SK-N-MC (cell line): ENCODE measurements at regions not wholly inside any gene's neighbourhood (a gene's known extent, or its start where the extent isn't known, plus 50 kb on each side); places are given as distances from the start of the nearest gene placed in this dataset.

Source experiments
- EZH2 ChIP-seq: fragments of 200-600 bp; sonication (generic); IDR thresholded peaks from one replicate; pipeline ENCODE4 v1.6.1; 2017; ENCODE audit warnings: antibody characterized with exemption
- POLR2AphosphoS5 ChIP-seq: IDR thresholded peaks from 2 replicates; pipeline ENCODE4 v1.6.1; 2012; ENCODE audit warnings: mild to moderate bottlenecking, low read depth, low read length, borderline replicate concordance

DNA sequence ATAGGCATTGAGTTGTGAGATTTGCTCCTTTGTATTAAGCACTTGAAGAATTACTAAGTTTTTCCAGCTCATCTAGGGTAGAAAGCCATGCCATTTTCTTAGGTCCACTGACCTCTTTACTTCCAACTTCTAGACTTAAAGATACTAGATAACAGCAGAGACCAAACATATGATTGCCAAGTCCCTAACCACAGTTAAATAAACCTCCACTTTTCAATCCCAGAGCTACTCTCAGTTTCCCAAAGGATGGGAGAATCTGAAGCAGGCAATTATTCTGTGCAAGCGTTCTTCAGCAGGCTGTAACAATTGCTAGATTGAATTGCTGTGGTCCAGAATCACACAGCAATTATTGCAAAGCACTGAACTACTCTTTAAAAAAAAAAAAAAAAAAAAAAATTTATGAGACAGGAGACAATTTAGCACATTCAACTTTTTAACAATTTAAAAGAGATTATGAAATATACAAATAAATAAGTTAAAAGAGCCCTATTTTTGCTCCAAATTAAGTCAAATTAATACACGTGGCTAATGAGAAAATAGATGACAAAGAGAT lies 104.0 kb upstream of the PRSS16 start:
- TF ChIP-seq POLR2AphosphoS5 (no peak), EZH2 (no peak)
